ENCODE measurements at regions not wholly inside any gene's neighbourhood (a gene's known extent, or its start where the extent isn't known, plus 50 kb on each side); places are given as distances from the start of the nearest gene placed in this dataset.

DNA sequence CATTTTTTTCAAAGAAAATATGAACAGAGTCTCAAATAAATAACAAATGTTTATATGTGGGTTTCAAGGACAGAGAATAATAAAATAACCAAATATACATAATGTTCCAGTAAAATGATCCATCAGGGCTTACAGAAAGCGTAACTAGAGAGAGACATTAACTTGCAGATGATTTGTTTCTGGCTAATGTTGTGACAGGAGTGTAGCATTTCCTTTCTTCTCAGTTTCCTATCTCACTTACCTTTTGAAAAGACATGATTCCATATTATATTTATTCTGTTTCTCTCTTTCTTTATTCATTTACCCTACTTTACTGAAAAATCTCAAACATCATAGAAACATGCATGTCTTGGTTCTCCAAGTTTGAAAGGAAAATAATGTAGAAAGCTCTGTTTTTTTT, 451.3 kb upstream of the CDH9 start:
- Histone ChIP-seq H3K4me3 (no peak overlapping the region), H3K27ac (no peak overlapping the region), H3K9me3 (no peaks in the 10 kb centered on the region), H3K4me1 (no peaks in the 10 kb centered on the region), H3K27me3 (no peaks in the 10 kb centered on the region), H3K36me3 (no peaks in the 10 kb centered on the region)
- TF ChIP-seq, protein P1, sequence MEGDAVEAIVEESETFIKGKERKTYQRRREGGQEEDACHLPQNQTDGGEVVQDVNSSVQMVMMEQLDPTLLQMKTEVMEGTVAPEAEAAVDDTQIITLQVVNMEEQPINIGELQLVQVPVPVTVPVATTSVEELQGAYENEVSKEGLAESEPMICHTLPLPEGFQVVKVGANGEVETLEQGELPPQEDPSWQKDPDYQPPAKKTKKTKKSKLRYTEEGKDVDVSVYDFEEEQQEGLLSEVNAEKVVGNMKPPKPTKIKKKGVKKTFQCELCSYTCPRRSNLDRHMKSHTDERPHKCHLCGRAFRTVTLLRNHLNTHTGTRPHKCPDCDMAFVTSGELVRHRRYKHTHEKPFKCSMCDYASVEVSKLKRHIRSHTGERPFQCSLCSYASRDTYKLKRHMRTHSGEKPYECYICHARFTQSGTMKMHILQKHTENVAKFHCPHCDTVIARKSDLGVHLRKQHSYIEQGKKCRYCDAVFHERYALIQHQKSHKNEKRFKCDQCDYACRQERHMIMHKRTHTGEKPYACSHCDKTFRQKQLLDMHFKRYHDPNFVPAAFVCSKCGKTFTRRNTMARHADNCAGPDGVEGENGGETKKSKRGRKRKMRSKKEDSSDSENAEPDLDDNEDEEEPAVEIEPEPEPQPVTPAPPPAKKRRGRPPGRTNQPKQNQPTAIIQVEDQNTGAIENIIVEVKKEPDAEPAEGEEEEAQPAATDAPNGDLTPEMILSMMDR (IDR thresholded peaks at IDR 0.05) = no peak
- TF ChIP-seq POLR2A (IDR thresholded peaks at IDR 0.05) (no peak), POLR2AphosphoS5 (IDR thresholded peaks at IDR 0.05; ENCODE audit: insufficient read depth in 1 of 2, low read depth in 1 of 2) (no peak)
- intact Hi-C loops (cut with DNase I) = no loop called here
- no peak for DNase-seq (ENCODE audit: extremely low spot score in 2 of 2)

DNA sequence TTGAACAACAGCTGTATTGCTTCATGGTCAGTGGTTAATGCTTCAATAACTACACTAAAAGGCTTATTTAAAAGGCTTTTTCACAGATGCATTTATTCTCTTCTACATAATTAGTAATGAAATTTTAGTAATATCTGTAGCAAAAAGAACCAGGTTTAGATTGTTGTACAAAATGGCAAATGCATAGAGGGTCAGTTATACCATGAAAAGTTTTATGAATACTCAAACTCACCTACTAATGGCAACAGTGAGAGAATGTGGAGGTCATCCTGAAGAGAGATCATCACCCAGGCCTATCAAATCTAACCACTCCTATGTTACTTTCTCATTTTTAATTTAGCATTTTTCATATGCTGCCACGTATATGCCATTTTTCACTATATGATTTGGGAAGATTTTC, 444.3 kb upstream of the CDH9 start:
- Histone ChIP-seq H3K36me3 (no peaks in the 10 kb centered on the region), H3K27ac (no peak overlapping the region), H3K27me3 (no peaks in the 10 kb centered on the region), H3K9me3 (no peaks in the 10 kb centered on the region), H3K4me3 (no peak overlapping the region), H3K4me1 (no peaks in the 10 kb centered on the region)
- intact Hi-C loops (cut with DNase I) = no loop called here
- TF ChIP-seq POLR2A (IDR thresholded peaks at IDR 0.05) (no peak), POLR2AphosphoS5 (IDR thresholded peaks at IDR 0.05; ENCODE audit: insufficient read depth in 1 of 2, low read depth in 1 of 2) (no peak)
- TF ChIP-seq, protein P1 (IDR thresholded peaks at IDR 0.05) = no peak
- no peak for DNase-seq (ENCODE audit: extremely low spot score in 2 of 2)

DNA sequence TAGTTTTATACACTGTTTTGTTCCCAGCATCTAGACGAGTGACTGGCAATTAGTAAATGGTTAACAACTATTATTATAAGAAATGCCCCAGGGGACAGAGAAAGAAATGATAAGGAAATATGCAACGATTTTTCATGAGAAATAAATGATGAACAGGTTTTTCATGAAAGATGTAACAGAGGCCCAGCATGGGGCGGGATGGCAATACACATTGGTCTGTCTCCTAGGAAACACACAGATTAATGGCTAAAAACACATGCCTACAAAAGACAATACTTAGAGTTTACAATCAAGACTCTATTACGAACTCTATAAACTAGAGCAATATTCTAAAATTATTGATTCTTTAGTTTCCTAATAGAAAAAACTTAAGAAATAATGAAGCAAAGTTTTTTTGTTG, 441.5 kb upstream of the CDH9 start:
- Histone ChIP-seq H3K27ac (no peak overlapping the region), H3K36me3 (no peaks in the 10 kb centered on the region), H3K27me3 (no peaks in the 10 kb centered on the region), H3K9me3 (no peaks in the 10 kb centered on the region), H3K4me1 (no peaks in the 10 kb centered on the region), H3K4me3 (no peak overlapping the region)
- TF ChIP-seq POLR2AphosphoS5 (IDR thresholded peaks at IDR 0.05; ENCODE audit: insufficient read depth in 1 of 2, low read depth in 1 of 2) (no peak), POLR2A (IDR thresholded peaks at IDR 0.05) (no peak)
- TF ChIP-seq, protein P1 (IDR thresholded peaks at IDR 0.05) = no peak
- no peak for DNase-seq (ENCODE audit: extremely low spot score in 2 of 2)
- intact Hi-C loops (cut with DNase I) = no loop called here

DNA sequence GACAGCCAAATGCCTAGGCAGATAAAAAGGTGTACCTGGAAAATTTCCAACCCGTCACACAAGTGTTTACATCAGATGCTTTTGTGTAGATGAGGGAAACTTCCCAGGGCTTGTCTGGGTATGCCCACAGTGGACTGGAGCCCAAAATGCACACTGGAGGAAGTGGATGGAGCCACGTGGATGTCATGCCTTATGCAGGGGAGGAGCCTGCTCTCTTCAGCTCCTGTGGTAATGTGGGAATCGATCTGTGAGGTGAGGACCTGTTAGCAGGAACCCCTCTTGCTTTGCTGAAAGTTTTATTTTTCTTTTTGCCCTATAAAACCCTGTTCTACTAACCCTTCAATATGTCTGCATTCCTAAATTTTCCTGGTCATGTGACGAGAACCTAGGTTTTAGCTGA, 439.2 kb upstream of the CDH9 start:
- Histone ChIP-seq H3K9me3 (no peaks in the 10 kb centered on the region), H3K4me1 (no peaks in the 10 kb centered on the region), H3K27ac (no peak overlapping the region), H3K4me3 (no peak overlapping the region), H3K27me3 (no peaks in the 10 kb centered on the region), H3K36me3 (no peaks in the 10 kb centered on the region)
- TF ChIP-seq, protein P1 (IDR thresholded peaks at IDR 0.05) = no peak
- TF ChIP-seq POLR2A (IDR thresholded peaks at IDR 0.05) (no peak), POLR2AphosphoS5 (IDR thresholded peaks at IDR 0.05; ENCODE audit: insufficient read depth in 1 of 2, low read depth in 1 of 2) (no peak)
- intact Hi-C loops (cut with DNase I) = no loop called here
- DNase-seq (ENCODE audit: extremely low spot score in 2 of 2) = no peak

DNA sequence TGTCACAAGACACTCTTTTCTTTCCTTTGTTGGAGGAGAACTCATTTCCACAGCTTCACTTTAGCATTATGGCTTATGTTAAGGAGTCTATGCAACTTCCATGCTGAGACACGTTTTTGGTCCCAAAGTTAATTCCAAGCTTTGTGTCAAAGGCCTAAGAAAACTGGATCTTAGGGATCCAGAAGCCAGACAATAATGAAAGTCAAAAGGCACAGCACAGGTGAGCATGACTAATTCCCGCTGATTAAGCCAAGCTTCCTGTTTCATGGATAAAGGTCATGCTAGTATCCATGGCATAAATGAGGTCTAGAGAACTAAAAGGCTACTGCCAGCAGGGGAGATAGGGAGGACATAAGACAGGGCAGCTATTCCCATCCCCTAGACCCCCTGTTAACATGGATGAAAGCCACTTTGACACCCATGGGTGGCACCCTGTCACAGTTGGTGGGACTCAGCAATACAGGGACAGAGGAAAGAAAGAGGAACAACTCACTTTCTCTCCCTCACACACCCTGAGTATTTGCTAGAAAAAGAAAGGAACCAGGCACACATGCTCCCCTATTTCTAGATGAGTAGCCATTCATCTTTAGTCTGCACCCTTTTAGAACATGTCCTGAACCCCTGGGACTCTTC, 438.1 kb upstream of the CDH9 start:
- intact Hi-C loops (cut with DNase I) = no loop called here
- TF ChIP-seq POLR2A (IDR thresholded peaks at IDR 0.05) = no peak
- no peak for TF ChIP-seq POLR2AphosphoS5 (IDR thresholded peaks at IDR 0.05; ENCODE audit: insufficient read depth in 1 of 2, low read depth in 1 of 2)
- TF ChIP-seq, protein P1 (IDR thresholded peaks at IDR 0.05) = no peak

More for the DNA sequence above, 438.1 kb upstream of the CDH9 start:
- Histone ChIP-seq H3K36me3 (no peaks in the 10 kb centered on the region), H3K4me1 (no peaks in the 10 kb centered on the region), H3K9me3 (no peaks in the 10 kb centered on the region), H3K4me3 (no peak overlapping the region), H3K27ac (no peak overlapping the region), H3K27me3 (no peaks in the 10 kb centered on the region)
- DNase-seq (ENCODE audit: extremely low spot score in 2 of 2) = no peak
